DOHH2 (cell line): ENCODE measurements at regions not wholly inside any gene's neighbourhood (a gene's known extent, or its start where the extent isn't known, plus 50 kb on each side); places are given as distances from the start of the nearest gene placed in this dataset.

Source experiments
- CTCF ChIP-seq: fragments of 200-600 bp; sonication (generic); IDR thresholded peaks from one replicate; pipeline ENCODE4 v1.5.1; 2014; ENCODE audit warnings: antibody characterized with exemption, mild to moderate bottlenecking, low read depth, low read length; ENCODE audit not compliant: poor library complexity, severe bottlenecking
- EZH2phosphoT487 ChIP-seq: fragments of 200-600 bp; sonication (generic); IDR thresholded peaks from 2 replicates; pipeline ENCODE4 v1.6.1; 2017; ENCODE audit warnings: borderline replicate concordance, mild to moderate bottlenecking, antibody characterized with exemption, low read length, moderate library complexity, mixed read lengths

- TF ChIP-seq EZH2phosphoT487 (no peak), CTCF (no peak)
Observed at GRCh38 chr4:116427666-116428065, 657.7 kb downstream of the TRAM1L1 start.
